Thymus (tissue), 11 donors: ENCODE measurements at regions not wholly inside any gene's neighbourhood (a gene's known extent, or its start where the extent isn't known, plus 50 kb on each side); places are given as distances from the start of the nearest gene placed in this dataset.

ENCODE experiments used
- DNase-seq, 9 donors: peaks; one replicate each; pipeline ENCODE4 v3.0.0-alpha.2; 2013; ENCODE audit warnings: low spot score in 9 of 9, low read depth in 6 of 9, missing footprints in 1 of 9
- H3K27ac ChIP-seq, 2 donors: one replicate each; pipeline ENCODE4 v1.5.1; 2013; ENCODE audit warnings: control low read depth in 1 of 2, low read depth in 1 of 2, low read length in 1 of 2, mild to moderate bottlenecking in 1 of 2, moderate library complexity in 1 of 2
- H3K27me3 ChIP-seq, 2 donors: one replicate each; pipeline ENCODE4 v1.5.1; 2013; ENCODE audit warnings: low read length in 1 of 2; ENCODE audit not compliant: control insufficient read depth in 2 of 2, insufficient read depth in 1 of 2
- H3K36me3 ChIP-seq, 2 donors: one replicate each; pipeline ENCODE4 v1.5.1; 2013; ENCODE audit warnings: low read length in 1 of 2, mild to moderate bottlenecking in 1 of 2, moderate library complexity in 1 of 2; ENCODE audit not compliant: control insufficient read depth in 2 of 2, insufficient read depth in 2 of 2
- H3K4me1 ChIP-seq, 2 donors: one replicate each; pipeline ENCODE4 v1.5.1; 2013; ENCODE audit warnings: low read length in 2 of 2; ENCODE audit not compliant: control insufficient read depth in 2 of 2, insufficient read depth in 2 of 2
- H3K4me3 ChIP-seq, 2 donors: one replicate each; pipeline ENCODE4 v1.5.1; 2013; ENCODE audit warnings: low read length in 2 of 2, control low read depth in 1 of 2, mild to moderate bottlenecking in 1 of 2
- H3K9me3 ChIP-seq, 2 donors: one replicate each; pipeline ENCODE4 v1.5.1; 2013; ENCODE audit warnings: low read length in 1 of 2, mild to moderate bottlenecking in 1 of 2; ENCODE audit not compliant: control insufficient read depth in 2 of 2, insufficient read depth in 1 of 2
- WGBS: extraction: QIAGEN DNeasy Blood & Tissue Kit; methylation state at CpG from one replicate; pipeline ENCODE4 v1.1.7; 2013; 5-methylcytosine and 5-hydroxymethylcytosine counted together
- donor health status: healthy.

- no peak for DNase-seq
- Histone ChIP-seq H3K4me1 (no peaks in the 10 kb centered on the region), H3K4me3 (no peak overlapping the region), H3K9me3 (no peaks in the 10 kb centered on the region), H3K27me3 (no peaks in the 10 kb centered on the region), H3K27ac (no peak overlapping the region), H3K36me3 (no peaks in the 10 kb centered on the region)
- WGBS, result 90% methylated on average over 5 of the region's 5 CpGs
These were observed 1935.3 kb upstream of the WWC1 start for GRCh38 chr5:166356096-166356495.

GRCh38 chr5:166358127-166358830, 1933.2 kb upstream of the WWC1 start:
- Histone ChIP-seq H3K27ac (no peak overlapping the region), H3K9me3 (no peaks in the 10 kb centered on the region)
- 79% methylated on average over 4 of the region's 4 CpGs for WGBS

GRCh38 chr5:166363087-166363760, 1928.2 kb upstream of the WWC1 start:
- no peak for DNase-seq
- no peak overlapping the region for H3K27ac ChIP-seq
- 56% methylated on average over 6 of the region's 6 CpGs for whole genome bisulfite sequencing
- H3K9me3 ChIP-seq, result peaks cover 0 to 2% of the 10 kb centered on the region in 2 donors
- H3K36me3 ChIP-seq, result no peaks in the 10 kb centered on the region
- H3K4me3 ChIP-seq, result no peak overlapping the region
- no peaks in the 10 kb centered on the region for H3K27me3 ChIP-seq
- no peaks in the 10 kb centered on the region for H3K4me1 ChIP-seq

More at GRCh38 chr5:166358127-166358830, 1933.2 kb upstream of the WWC1 start:
- no peaks in the 10 kb centered on the region for H3K4me1 ChIP-seq
- no peak overlapping the region for H3K4me3 ChIP-seq
- H3K36me3 ChIP-seq, result no peaks in the 10 kb centered on the region
- H3K27me3 ChIP-seq, result no peaks in the 10 kb centered on the region
- no peak for DNase-seq

- no peak for DNase-seq
These were observed 1926.3 kb upstream of the WWC1 start for GRCh38 chr5:166365164-166365563.

GRCh38 chr5:166367391-166367790, 1924.1 kb upstream of the WWC1 start:
- WGBS, result 91% methylated on average over 1 of the region's 1 CpG
- Histone ChIP-seq H3K27ac (no peak overlapping the region), H3K36me3 (no peaks in the 10 kb centered on the region), H3K4me3 (no peak overlapping the region), H3K4me1 (no peaks in the 10 kb centered on the region), H3K27me3 (no peaks in the 10 kb centered on the region), H3K9me3 (peaks cover 0 to 2% of the 10 kb centered on the region in 2 donors)
- no peak for DNase-seq

More at GRCh38 chr5:166365164-166365563, 1926.3 kb upstream of the WWC1 start:
- H3K27ac ChIP-seq, result no peak overlapping the region
- 74% methylated on average over 4 of the region's 4 CpGs for WGBS
- H3K27me3 ChIP-seq, result no peaks in the 10 kb centered on the region
- H3K36me3 ChIP-seq, result no peaks in the 10 kb centered on the region
- H3K4me1 ChIP-seq, result no peaks in the 10 kb centered on the region
- peaks cover 0 to 2% of the 10 kb centered on the region in 2 donors for H3K9me3 ChIP-seq
- H3K4me3 ChIP-seq, result no peak overlapping the region

GRCh38 chr5:166369346-166369745, 1922.1 kb upstream of the WWC1 start:
- no peak overlapping the region for H3K4me3 ChIP-seq
- H3K27me3 ChIP-seq, result no peaks in the 10 kb centered on the region
- no peaks in the 10 kb centered on the region for H3K36me3 ChIP-seq
- H3K4me1 ChIP-seq, result no peaks in the 10 kb centered on the region
- no peak for DNase-seq
- 61% methylated on average over 2 of the region's 2 CpGs for WGBS
- peaks cover 0 to 2% of the 10 kb centered on the region in 2 donors for H3K9me3 ChIP-seq
- no peak overlapping the region for H3K27ac ChIP-seq

GRCh38 chr5:166369807-166370206, 1921.6 kb upstream of the WWC1 start:
- H3K4me1 ChIP-seq, result no peaks in the 10 kb centered on the region
- 58% methylated on average over 2 of the region's 2 CpGs for WGBS
- H3K27me3 ChIP-seq, result no peaks in the 10 kb centered on the region
- H3K4me3 ChIP-seq, result no peak overlapping the region
- H3K9me3 ChIP-seq, result peaks cover 0 to 2% of the 10 kb centered on the region in 2 donors
- no peaks in the 10 kb centered on the region for H3K36me3 ChIP-seq
- no peak overlapping the region for H3K27ac ChIP-seq
- DNase-seq, result no peak

GRCh38 chr5:166370928-166371690, 1920.3 kb upstream of the WWC1 start:
- no peak overlapping the region for H3K27ac ChIP-seq
- 83% methylated on average over 6 of the region's 6 CpGs for WGBS
- H3K27me3 ChIP-seq, result no peaks in the 10 kb centered on the region
- no peak overlapping the region for H3K4me3 ChIP-seq
- H3K9me3 ChIP-seq, result no peaks in the 10 kb centered on the region
- H3K36me3 ChIP-seq, result no peaks in the 10 kb centered on the region
- H3K4me1 ChIP-seq, result no peaks in the 10 kb centered on the region
- DNase-seq, result no peak

- WGBS, result 92% methylated on average over 2 of the region's 2 CpGs
- H3K27ac ChIP-seq, result no peak overlapping the region
- no peak for DNase-seq
- H3K4me1 ChIP-seq, result no peaks in the 10 kb centered on the region
- H3K9me3 ChIP-seq, result peaks cover 0 to 5% of the 10 kb centered on the region in 2 donors
- no peak overlapping the region for H3K4me3 ChIP-seq
- H3K27me3 ChIP-seq, result no peaks in the 10 kb centered on the region
- no peaks in the 10 kb centered on the region for H3K36me3 ChIP-seq
These were observed 1917.6 kb upstream of the WWC1 start for GRCh38 chr5:166373817-166374216.
